H1 (cell line): ENCODE measurements at regions not wholly inside any gene's neighbourhood (a gene's known extent, or its start where the extent isn't known, plus 50 kb on each side); places are given as distances from the start of the nearest gene placed in this dataset.

ENCODE experiments used
- CTCF ChIA-PET: fragments of 300-600 bp; sonication (Branson Sonifier 250); formaldehyde crosslinking; loops from one replicate; lab custom pipeline; 2021; ENCODE audit not compliant: partially characterized antibody; lab: Charles Lee
- POLR2A ChIA-PET: fragments of 300-600 bp; sonication (Branson Sonifier 250); formaldehyde crosslinking; loops from one replicate; lab custom pipeline; 2021; ENCODE audit warnings: inconsistent platforms; ENCODE audit not compliant: partially characterized antibody; lab: Charles Lee
- DNase-seq, 2 experiments: peaks; one replicate each; pipeline versions ENCODE4 v3.0.0 to v3.0.0-alpha.2; 2010 to 2022; ENCODE audit warnings: low spot score in 2 of 2, low read depth in 1 of 2, mixed read lengths in 1 of 2
- FAIRE-seq: peaks from 2 replicates; lab custom pipeline; 2011; peaks lifted over from hg19 to GRCh38; lab: Jason Lieb, UNC
- H2AFZ ChIP-seq: 2 replicates; pipeline ENCODE4 v1.8.1; 2012; ENCODE audit warnings: low read length, inconsistent platforms
- H2AK5ac ChIP-seq: 2 replicates; pipeline ENCODE4 v1.6.1; 2013; ENCODE audit warnings: low read depth, low read length
- H2BK120ac ChIP-seq: replicated peaks from 2 replicates; pipeline ENCODE3; 2013; ENCODE audit warnings: low read depth, low read length, inconsistent platforms
- H2BK12ac ChIP-seq: 2 replicates; pipeline ENCODE4 v1.6.1; 2013; ENCODE audit warnings: low read depth, low read length
- H2BK15ac ChIP-seq: 2 replicates; pipeline ENCODE4 v1.6.1; 2013; ENCODE audit warnings: low read length
- H2BK20ac ChIP-seq: 2 replicates; pipeline ENCODE4 v1.6.1; 2013; ENCODE audit warnings: low read length
- H2BK5ac ChIP-seq: 2 replicates; pipeline ENCODE4 v1.6.1; 2013; ENCODE audit warnings: low read depth, low read length
- H3K14ac ChIP-seq: 2 replicates; pipeline ENCODE4 v1.6.1; 2013; ENCODE audit warnings: inconsistent platforms; ENCODE audit not compliant: insufficient read length
- H3K18ac ChIP-seq: 2 replicates; pipeline ENCODE4 v1.6.1; 2013; ENCODE audit warnings: low read length; ENCODE audit errors: extremely low read depth
- H3K23ac ChIP-seq: 2 replicates; pipeline ENCODE4 v1.6.1; 2013; ENCODE audit warnings: inconsistent platforms; ENCODE audit not compliant: insufficient read length
- H3K23me2 ChIP-seq: 2 replicates; pipeline ENCODE4 v1.6.1; 2013; ENCODE audit warnings: low read depth, low read length
- H3K27ac ChIP-seq: 2 replicates; pipeline ENCODE4 v1.6.1; 2011; ENCODE audit warnings: low read depth, low read length, inconsistent platforms
- H3K27me3 ChIP-seq, 4 experiments: replicated peaks in 1 of 4; 1 replicate in 1 of 4; 2 replicates in 3 of 4; pipeline versions ENCODE4 v1.6.1 to v1.8.1; 2011 to 2013; ENCODE audit warnings: low read length in 3 of 4, mild to moderate bottlenecking in 3 of 4, inconsistent platforms in 2 of 4, mixed read lengths in 2 of 4, moderate library complexity in 1 of 4; ENCODE audit not compliant: control insufficient read depth in 3 of 4, insufficient read depth in 3 of 4; ENCODE audit errors: extremely low read depth in 1 of 4
- H3K36me3 ChIP-seq, 4 experiments: 2 replicates each; pipeline versions ENCODE4 v1.6.1 to v1.8.1; 2011 to 2013; ENCODE audit warnings: mild to moderate bottlenecking in 4 of 4, low read length in 3 of 4, moderate library complexity in 2 of 4, control low read depth in 1 of 4, inconsistent platforms in 1 of 4; ENCODE audit not compliant: insufficient read depth in 4 of 4, control insufficient read depth in 2 of 4
- H3K4ac ChIP-seq: replicated peaks from 2 replicates; pipeline ENCODE3; 2013; ENCODE audit warnings: low read length, low read depth, mixed read lengths, inconsistent platforms; ENCODE audit not compliant: insufficient read length
- H3K4me1 ChIP-seq, 4 experiments: replicated peaks in 1 of 4; 1 replicate in 1 of 4; 2 replicates in 3 of 4; pipeline versions ENCODE4 v1.6.1 to v1.8.1; 2011 to 2013; ENCODE audit warnings: low read length in 3 of 4, inconsistent platforms in 2 of 4, mixed read lengths in 1 of 4; ENCODE audit not compliant: insufficient read depth in 4 of 4, control insufficient read depth in 3 of 4
- H3K4me2 ChIP-seq, 2 experiments: 2 replicates each; pipeline versions ENCODE4 v1.6.1 to v1.8.1; 2011 to 2013; ENCODE audit warnings: low read depth in 2 of 2, low read length in 2 of 2, control low read depth in 1 of 2, inconsistent platforms in 1 of 2, mild to moderate bottlenecking in 1 of 2; ENCODE audit not compliant: insufficient read depth in 1 of 2
- H3K4me3 ChIP-seq, 4 experiments: fragments of 200-600, 300-600 bp in 1 of 4; sonication (generic), shearing (Covaris generic), sonication (Bioruptor Twin) in 1 of 4; 2 replicates each; pipeline versions ENCODE4 v1.5.1 to v1.8.1; 2011 to 2016; ENCODE audit warnings: low read length in 4 of 4, low read depth in 3 of 4, control low read depth in 2 of 4, inconsistent platforms in 2 of 4, mild to moderate bottlenecking in 2 of 4, mixed read lengths in 1 of 4, moderate library complexity in 1 of 4; ENCODE audit not compliant: insufficient read depth in 2 of 4; ENCODE audit errors: extremely low read depth in 1 of 4
- H3K56ac ChIP-seq: replicated peaks from 2 replicates; pipeline ENCODE3; 2013; ENCODE audit warnings: low read depth, mild to moderate bottlenecking, mixed read lengths, low read length, inconsistent platforms; ENCODE audit not compliant: insufficient read length
- H3K79me1 ChIP-seq: 2 replicates; pipeline ENCODE4 v1.6.1; 2013; ENCODE audit warnings: low read depth, low read length, control low read depth
- H3K79me2 ChIP-seq, 2 experiments: 2 replicates each; pipeline versions ENCODE4 v1.6.1 to v1.8.1; 2012 to 2013; ENCODE audit warnings: low read length in 2 of 2, mild to moderate bottlenecking in 2 of 2, inconsistent platforms in 1 of 2; ENCODE audit not compliant: insufficient read depth in 2 of 2, control insufficient read depth in 1 of 2
- H3K9ac ChIP-seq, 4 experiments: replicated peaks in 1 of 4; 1 replicate in 1 of 4; 2 replicates in 3 of 4; pipeline versions ENCODE4 v1.6.1 to v1.8.1; 2011 to 2013; ENCODE audit warnings: low read depth in 3 of 4, low read length in 3 of 4, control low read depth in 2 of 4, mild to moderate bottlenecking in 2 of 4, moderate library complexity in 2 of 4, inconsistent platforms in 1 of 4; ENCODE audit errors: extremely low read depth in 1 of 4
- H3K9me3 ChIP-seq, 2 experiments: 2 replicates each; pipeline versions ENCODE4 v1.6.1 to v1.8.1; 2012 to 2013; ENCODE audit warnings: mild to moderate bottlenecking in 2 of 2, moderate library complexity in 2 of 2, control low read depth in 1 of 2, inconsistent platforms in 1 of 2, low read depth in 1 of 2, low read length in 1 of 2, mixed read lengths in 1 of 2; ENCODE audit not compliant: insufficient read depth in 2 of 2
- H4K20me1 ChIP-seq, 2 experiments: replicated peaks in 1 of 2; 2 replicates each; pipeline versions ENCODE3 to v1.8.1; 2011 to 2013; ENCODE audit warnings: inconsistent platforms in 2 of 2, low read length in 2 of 2, mild to moderate bottlenecking in 1 of 2; ENCODE audit not compliant: insufficient read depth in 2 of 2, control insufficient read depth in 1 of 2
- H4K5ac ChIP-seq: 2 replicates; pipeline ENCODE4 v1.6.1; 2013; ENCODE audit warnings: low read length, low read depth, mixed read lengths, inconsistent platforms; ENCODE audit not compliant: insufficient read length
- H4K8ac ChIP-seq: 2 replicates; pipeline ENCODE4 v1.8.0; 2013; ENCODE audit warnings: mild to moderate bottlenecking, moderate library complexity, low read length, inconsistent platforms; ENCODE audit not compliant: insufficient read depth; ENCODE audit errors: extremely low read depth
- H4K91ac ChIP-seq: replicated peaks from 2 replicates; pipeline ENCODE3; 2013; ENCODE audit warnings: low read length, mixed read lengths, inconsistent platforms; ENCODE audit not compliant: insufficient read length
- HDAC6 ChIP-seq: IDR thresholded peaks from one replicate; pipeline ENCODE4 v1.7.1; 2012; ENCODE audit warnings: low read depth, mild to moderate bottlenecking, inconsistent platforms, low read length, moderate library complexity
- KDM5A ChIP-seq: fragments of 200-600 bp; IDR thresholded peaks from 2 replicates; pipeline ENCODE4 v1.7.1; 2012; ENCODE audit warnings: mild to moderate bottlenecking, low read length, inconsistent platforms, mixed read lengths
- PHF8 ChIP-seq: fragments of 200-600 bp; sonication (generic); conservative IDR thresholded peaks from 2 replicates; pipeline ENCODE4 v1.7.1; 2012; ENCODE audit warnings: low read depth, mild to moderate bottlenecking, inconsistent platforms, low read length, moderate library complexity
- POU5F1 ChIP-seq: IDR thresholded peaks from 2 replicates; pipeline ENCODE4 v1.6.1; 2011; ENCODE audit warnings: low read depth, mild to moderate bottlenecking, low read length, moderate library complexity
- USF2 ChIP-seq: IDR thresholded peaks from 2 replicates; pipeline ENCODE4 v1.6.1; 2011; ENCODE audit warnings: low read length, improper control_type of control experiment
- WGBS, 2 experiments: shearing (Covaris generic) in 1 of 2; methylation state at CpG; one replicate each; pipeline versions ENCODE4 v1.1.6 to v1.1.7; 2013 to 2015; ENCODE audit warnings: low lambda C conversion rate in 2 of 2, mixed read lengths in 2 of 2, inconsistent platforms in 1 of 2, low coverage in 1 of 2, missing lambda C conversion rate in 1 of 2; ENCODE audit not compliant: insufficient replicate concordance in 2 of 2, insufficient coverage in 1 of 2, insufficient read length in 1 of 2; ENCODE audit errors: extremely low coverage in 1 of 2, missing lambda C conversion rate in 1 of 2; 5-methylcytosine and 5-hydroxymethylcytosine counted together

GRCh38 chr7:130840599-130840998 is 106.6 kb upstream of the KLF14 start:
- H4K5ac ChIP-seq: no peak overlapping the region
- no peak overlapping the region for H2AFZ ChIP-seq
- H3K23ac ChIP-seq: no peak overlapping the region
- TF ChIP-seq HDAC6: no peak
- no peak for TF ChIP-seq USF2
- TF ChIP-seq KDM5A: no peak
- TF ChIP-seq POU5F1: no peak
- TF ChIP-seq PHF8: no peak
- H2BK15ac ChIP-seq: no peak overlapping the region
- H3K36me3 ChIP-seq: no peaks in the 10 kb centered on the region
- no peak overlapping the region for H3K4me2 ChIP-seq
- no peaks in the 10 kb centered on the region for H3K27me3 ChIP-seq
- ChIA-PET POLR2A (no interaction called here), CTCF (interaction anchor here (1.0 to 2.0 kb wide), 3 partner anchors 8 to 83 kb away, joined by 4 to 5 read pairs (median 4); no protein-coding TSS in a partner anchor)
- no peak overlapping the region for H3K56ac ChIP-seq
- no peak overlapping the region for H4K91ac ChIP-seq
- no peak overlapping the region for H3K27ac ChIP-seq
- no peaks in the 10 kb centered on the region for H3K79me2 ChIP-seq
- no peak overlapping the region for H2BK120ac ChIP-seq
- no peak overlapping the region for H3K4ac ChIP-seq
- no peak overlapping the region for H2BK12ac ChIP-seq
- H3K18ac ChIP-seq: no peak overlapping the region
- H2BK20ac ChIP-seq: no peak overlapping the region
- H4K20me1 ChIP-seq: no peaks in the 10 kb centered on the region
- no peak overlapping the region for H3K4me3 ChIP-seq
- no peaks in the 10 kb centered on the region for H3K79me1 ChIP-seq
- H3K9ac ChIP-seq: no peak overlapping the region
- DNase-seq (no peak), FAIRE-seq (no peak)
- H3K14ac ChIP-seq: no peak overlapping the region
- no peaks in the 10 kb centered on the region for H3K9me3 ChIP-seq
- no peaks in the 10 kb centered on the region for H3K23me2 ChIP-seq
- no peak overlapping the region for H4K8ac ChIP-seq
- 87% methylated on average over 2 of the region's 2 CpGs; no CpG with 5 or more reads in 1 of the 2 experiments for WGBS, 2 experiments
- H2BK5ac ChIP-seq: no peak overlapping the region
- no peaks in the 10 kb centered on the region; a peak in 1 of 7 replicates for H3K4me1 ChIP-seq
- no peak overlapping the region for H2AK5ac ChIP-seq
